H9 (cell line): ENCODE measurements at regions not wholly inside any gene's neighbourhood (a gene's known extent, or its start where the extent isn't known, plus 50 kb on each side); places are given as distances from the start of the nearest gene placed in this dataset.

ENCODE experiments used
- DNase-seq: peaks from one replicate; pipeline ENCODE4 v3.0.0-alpha.2; 2017
- H2AFZ ChIP-seq: one replicate; pipeline ENCODE4 v1.6.1; 2013; ENCODE audit warnings: mild to moderate bottlenecking, low read length, control low read depth, moderate library complexity
- H2AK5ac ChIP-seq: 2 replicates; pipeline ENCODE4 v1.6.1; 2013; ENCODE audit warnings: low read length, control low read depth, mixed read lengths; ENCODE audit not compliant: insufficient read length
- H2BK120ac ChIP-seq: one replicate; pipeline ENCODE4 v1.6.1; 2013; ENCODE audit warnings: low read depth, mild to moderate bottlenecking, low read length, control low read depth, inconsistent platforms; ENCODE audit not compliant: poor library complexity, severe bottlenecking
- H2BK12ac ChIP-seq: 2 replicates; pipeline ENCODE4 v1.6.1; 2013; ENCODE audit warnings: low read length, control low read depth, mixed read lengths, low read depth; ENCODE audit not compliant: insufficient read length
- H2BK15ac ChIP-seq: 2 replicates; pipeline ENCODE4 v1.6.1; 2013; ENCODE audit warnings: low read depth, low read length, control low read depth
- H2BK20ac ChIP-seq: one replicate; pipeline ENCODE4 v1.6.1; 2013; ENCODE audit warnings: low read depth, mild to moderate bottlenecking, low read length, control low read depth, inconsistent platforms; ENCODE audit not compliant: poor library complexity, severe bottlenecking
- H2BK5ac ChIP-seq: 2 replicates; pipeline ENCODE4 v1.6.1; 2013; ENCODE audit warnings: low read length, control low read depth, mixed read lengths; ENCODE audit not compliant: insufficient read length
- H3K14ac ChIP-seq: 2 replicates; pipeline ENCODE4 v1.6.1; 2013; ENCODE audit warnings: low read length, control low read depth; ENCODE audit not compliant: insufficient read depth
- H3K18ac ChIP-seq: 2 replicates; pipeline ENCODE4 v1.6.1; 2013; ENCODE audit warnings: low read depth, mild to moderate bottlenecking, mixed read lengths, low read length, control low read depth; ENCODE audit not compliant: insufficient read length
- H3K23ac ChIP-seq: 2 replicates; pipeline ENCODE4 v1.6.1; 2013; ENCODE audit warnings: low read length, control low read depth, mixed read lengths, low read depth; ENCODE audit not compliant: insufficient read length
- H3K23me2 ChIP-seq: 2 replicates; pipeline ENCODE4 v1.6.1; 2013; ENCODE audit warnings: low read depth, mild to moderate bottlenecking, mixed read lengths, low read length, control low read depth; ENCODE audit not compliant: insufficient read length, poor library complexity, severe bottlenecking
- H3K27ac ChIP-seq: 2 replicates; pipeline ENCODE4 v1.5.1; 2013; ENCODE audit warnings: low read length, control low read depth, mixed read lengths, low read depth; ENCODE audit not compliant: insufficient read length
- H3K27me3 ChIP-seq: 2 replicates; pipeline ENCODE4 v1.6.1; 2013; ENCODE audit warnings: low read length, control low read depth, inconsistent platforms; ENCODE audit not compliant: insufficient read depth
- H3K4ac ChIP-seq: 2 replicates; pipeline ENCODE4 v1.6.1; 2013; ENCODE audit warnings: low read depth, mild to moderate bottlenecking, control low read depth, inconsistent platforms, low read length, moderate library complexity
- H3K4me1 ChIP-seq: 2 replicates; pipeline ENCODE4 v1.6.1; 2013; ENCODE audit warnings: low read length, control low read depth, inconsistent platforms; ENCODE audit not compliant: insufficient read depth
- H3K4me2 ChIP-seq: 2 replicates; pipeline ENCODE4 v1.6.1; 2013; ENCODE audit warnings: low read length, control low read depth, mixed read lengths; ENCODE audit not compliant: insufficient read length, insufficient read depth
- H3K56ac ChIP-seq: 2 replicates; pipeline ENCODE4 v1.6.1; 2013; ENCODE audit warnings: low read depth, mild to moderate bottlenecking, mixed read lengths, low read length, control low read depth; ENCODE audit not compliant: insufficient read length
- H3K79me1 ChIP-seq: 2 replicates; pipeline ENCODE4 v1.6.1; 2013; ENCODE audit warnings: low read depth, mild to moderate bottlenecking, moderate library complexity, low read length, control low read depth, inconsistent platforms; ENCODE audit not compliant: insufficient read depth, poor library complexity, severe bottlenecking
- H3K79me2 ChIP-seq: 2 replicates; pipeline ENCODE4 v1.6.1; 2013; ENCODE audit warnings: low read length, control low read depth, inconsistent platforms; ENCODE audit not compliant: insufficient read depth
- H3K9ac ChIP-seq: 2 replicates; pipeline ENCODE4 v1.6.1; 2013; ENCODE audit warnings: low read length, control low read depth, mixed read lengths; ENCODE audit not compliant: insufficient read length; ENCODE audit errors: extremely low read depth
- H3K9me3 ChIP-seq: one replicate; pipeline ENCODE4 v1.6.1; 2013; ENCODE audit warnings: low read depth, low read length, inconsistent platforms; ENCODE audit not compliant: control insufficient read depth
- H3T11ph ChIP-seq: one replicate; pipeline ENCODE4 v1.6.1; 2013; ENCODE audit warnings: mild to moderate bottlenecking, low read length, control low read depth, inconsistent platforms
- H4K20me1 ChIP-seq: one replicate; pipeline ENCODE4 v1.6.1; 2013; ENCODE audit not compliant: control insufficient read depth, insufficient read length, insufficient read depth
- H4K5ac ChIP-seq: 2 replicates; pipeline ENCODE4 v1.6.1; 2013; ENCODE audit warnings: low read depth, mild to moderate bottlenecking, mixed read lengths, low read length, control low read depth; ENCODE audit not compliant: insufficient read length
- H4K8ac ChIP-seq: replicated peaks from 2 replicates; pipeline ENCODE4 v1.6.1; 2013; ENCODE audit warnings: low read length, control low read depth, mixed read lengths, low read depth; ENCODE audit not compliant: insufficient read length
- H4K91ac ChIP-seq: 2 replicates; pipeline ENCODE4 v1.6.1; 2013; ENCODE audit warnings: low read depth, mild to moderate bottlenecking, moderate library complexity, mixed read lengths, low read length, control low read depth; ENCODE audit not compliant: insufficient read length
- H3K27ac Mint-ChIP-seq, 3 experiments: 2 replicates in 2 of 3; 3 replicates in 1 of 3; pipeline ENCODE4 v1.8.0; 2020 to 2021; ENCODE audit warnings: mixed read lengths in 3 of 3, mild to moderate bottlenecking in 1 of 3, moderate library complexity in 1 of 3
- H3K27me3 Mint-ChIP-seq: 2 replicates; pipeline ENCODE4 v1.8.0; 2021; ENCODE audit warnings: low read depth, mild to moderate bottlenecking, moderate library complexity, mixed read lengths
- H3K36me3 Mint-ChIP-seq, 3 experiments: 2 replicates in 2 of 3; 3 replicates in 1 of 3; pipeline ENCODE4 v1.8.0; 2020 to 2021; ENCODE audit warnings: low read depth in 3 of 3, mixed read lengths in 3 of 3; ENCODE audit not compliant: insufficient read depth in 1 of 3
- H3K4me1 Mint-ChIP-seq, 2 experiments: 2 replicates each; pipeline ENCODE4 v1.8.0; 2020; ENCODE audit warnings: mixed read lengths in 2 of 2
- H3K4me3 Mint-ChIP-seq, 2 experiments: 2 replicates in 1 of 2; 3 replicates in 1 of 2; pipeline ENCODE4 v1.8.0; 2020 to 2021; ENCODE audit warnings: mild to moderate bottlenecking in 2 of 2, mixed read lengths in 2 of 2, moderate library complexity in 1 of 2
- H3K9me3 Mint-ChIP-seq, 2 experiments: 2 replicates in 1 of 2; 3 replicates in 1 of 2; pipeline ENCODE4 v1.8.0; 2020; ENCODE audit warnings: mild to moderate bottlenecking in 2 of 2, mixed read lengths in 2 of 2, moderate library complexity in 1 of 2
- CTCF ChIP-seq: fragments of 200-600 bp; sonication (generic); conservative IDR thresholded peaks from 3 replicates; pipeline ENCODE4 v1.8.0; 2021; ENCODE audit warnings: antibody characterized with exemption, mild to moderate bottlenecking
- WGBS: extraction: QIAGEN DNeasy Blood & Tissue Kit; methylation state at CpG from one replicate; pipeline ENCODE4 v1.1.7; 2013; ENCODE audit warnings: missing lambda C conversion rate, low lambda C conversion rate, mixed read lengths; ENCODE audit not compliant: insufficient read length; ENCODE audit errors: extremely low coverage; 5-methylcytosine and 5-hydroxymethylcytosine counted together

- H3K4me1 Mint-ChIP-seq = no peaks in the 10 kb centered on the region
- Histone ChIP-seq H3K4ac (no peak overlapping the region), H3K79me1 (no peaks in the 10 kb centered on the region), H3K4me2 (no peak overlapping the region), H3K27ac (no peak overlapping the region), H4K91ac (no peak overlapping the region), H3K9ac (no peak overlapping the region), H2BK15ac (no peak overlapping the region), H3K27me3 (no peaks in the 10 kb centered on the region), H4K20me1 (no peaks in the 10 kb centered on the region), H2BK120ac (no peak overlapping the region), H3K18ac (no peak overlapping the region), H3K23me2 (no peaks in the 10 kb centered on the region), H2AK5ac (no peak overlapping the region), H2BK5ac (no peak overlapping the region), H3T11ph (no peak overlapping the region), H2BK12ac (no peak overlapping the region), H3K23ac (no peak overlapping the region), H3K79me2 (no peaks in the 10 kb centered on the region), H2BK20ac (no peak overlapping the region), H3K4me1 (no peaks in the 10 kb centered on the region), H3K9me3 (no peaks in the 10 kb centered on the region), H4K8ac (no peak overlapping the region), H3K56ac (no peak overlapping the region), H2AFZ (no peak overlapping the region), H3K14ac (no peak overlapping the region), H4K5ac (no peak overlapping the region)
- H3K27me3 Mint-ChIP-seq = no peaks in the 10 kb centered on the region
- no peaks in the 10 kb centered on the region for H3K36me3 Mint-ChIP-seq
- H3K4me3 Mint-ChIP-seq = no peak overlapping the region
- H3K9me3 Mint-ChIP-seq = no peaks in the 10 kb centered on the region
- DNase-seq = no peak
- no CpG with 5 or more reads among the region's 1 CpG for WGBS
- no peak overlapping the region for H3K27ac Mint-ChIP-seq
- TF ChIP-seq CTCF = no peak
These were observed 464.1 kb downstream of the PLCL1 start for GRCh38 chr2:198268519-198268918.
